GM21528 (cell line): ENCODE measurements at regions not wholly inside any gene's neighbourhood (a gene's known extent, or its start where the extent isn't known, plus 50 kb on each side); places are given as distances from the start of the nearest gene placed in this dataset.
"Not testable (repeated sequence)": the region's sequence is repeated elsewhere in the genome, so short reads cannot be mapped to it uniquely, and the experiment has no call there.

Experiments
- ATAC-seq: cut with Tn5 transposase; IDR thresholded peaks from one replicate; pipeline ENCODE4 v1.9.1; 2021; ENCODE audit warnings: mild to moderate bottlenecking, moderate library complexity; ENCODE audit not compliant: unreplicated experiment, low FRiP score

- no peak for ATAC-seq
Observed at GRCh38 chr5:126103868-126104267, 319.3 kb upstream of the GRAMD2B start.

- no peak for ATAC-seq
Observed at GRCh38 chr5:126104341-126104740, 318.9 kb upstream of the GRAMD2B start.

- no peak for ATAC-seq
Observed at GRCh38 chr5:126104951-126105350, 318.3 kb upstream of the GRAMD2B start.

- ATAC-seq, result no peak
Observed at GRCh38 chr5:126106029-126106428, 317.2 kb upstream of the GRAMD2B start.

- ATAC-seq, result no peak
Observed at GRCh38 chr5:126107381-126107780, 315.8 kb upstream of the GRAMD2B start.

GRCh38 chr5:126108470-126108869 is 314.7 kb upstream of the GRAMD2B start:
- no peak for ATAC-seq

GRCh38 chr5:126115059-126115629 is 308.1 kb upstream of the GRAMD2B start:
- no peak for ATAC-seq

- no peak for ATAC-seq
Observed at GRCh38 chr5:126117044-126117443, 306.2 kb upstream of the GRAMD2B start.

- no peak for ATAC-seq
Observed at GRCh38 chr5:126119887-126120442, 303.2 kb upstream of the GRAMD2B start.

- ATAC-seq, result no peak
Observed at GRCh38 chr5:126120939-126121338, 302.3 kb upstream of the GRAMD2B start.

GRCh38 chr5:126122942-126123341 is 300.3 kb upstream of the GRAMD2B start:
- no peak for ATAC-seq

GRCh38 chr5:126124706-126125345 is 298.4 kb upstream of the GRAMD2B start:
- no peak for ATAC-seq

GRCh38 chr5:126125407-126125806 is 297.8 kb upstream of the GRAMD2B start:
- no peak for ATAC-seq

GRCh38 chr5:126126574-126126973 is 296.6 kb upstream of the GRAMD2B start:
- ATAC-seq, result no peak

- not testable (repeated sequence) for ATAC-seq
Observed at GRCh38 chr5:126127371-126127770, 295.8 kb upstream of the GRAMD2B start.

GRCh38 chr5:126129431-126129830 is 293.8 kb upstream of the GRAMD2B start:
- ATAC-seq, result no peak

- ATAC-seq, result no peak
Observed at GRCh38 chr5:126133424-126133823, 289.8 kb upstream of the GRAMD2B start.

GRCh38 chr5:126137891-126138280 is 285.3 kb upstream of the GRAMD2B start:
- ATAC-seq, result no peak

- ATAC-seq, result no peak
Observed at GRCh38 chr5:126138281-126138931, 284.8 kb upstream of the GRAMD2B start.

GRCh38 chr5:126139086-126139485 is 284.1 kb upstream of the GRAMD2B start:
- ATAC-seq, result no peak

GRCh38 chr5:126139773-126140172 is 283.4 kb upstream of the GRAMD2B start:
- ATAC-seq, result no peak

GRCh38 chr5:126143622-126144021 is 279.6 kb upstream of the GRAMD2B start:
- ATAC-seq, result no peak
